CD14-positive monocyte (primary cell): ENCODE measurements at regions not wholly inside any gene's neighbourhood (a gene's known extent, or its start where the extent isn't known, plus 50 kb on each side); places are given as distances from the start of the nearest gene placed in this dataset.

ENCODE experiments used
- DNase-seq, 3 donors: peaks; one replicate each; pipeline ENCODE4 v3.0.0-alpha.2; 2011 to 2022
- H2AFZ ChIP-seq: 2 replicates; pipeline ENCODE4 v1.6.0; 2012; ENCODE audit warnings: mild to moderate bottlenecking, low read depth, low read length, inconsistent platforms; ENCODE audit not compliant: insufficient read depth, poor library complexity, severe bottlenecking
- H3K27ac ChIP-seq, 2 donors: 1 replicate in 1 of 2; 2 replicates in 1 of 2; pipeline ENCODE4 v1.5.1; 2012 to 2013; ENCODE audit warnings: low read length in 2 of 2, control low read depth in 1 of 2, inconsistent platforms in 1 of 2, low read depth in 1 of 2, mild to moderate bottlenecking in 1 of 2
- H3K27me3 ChIP-seq, 2 donors: one replicate each; pipeline versions ENCODE4 v1.6.0 to v1.6.1; 2011 to 2013; ENCODE audit warnings: low read length in 2 of 2; ENCODE audit not compliant: control insufficient read depth in 2 of 2, insufficient read depth in 2 of 2
- H3K36me3 ChIP-seq, 2 donors: replicated peaks in 1 of 2; 1 replicate in 1 of 2; 2 replicates in 1 of 2; pipeline versions ENCODE4 v1.5.1 to v1.6.1; 2012 to 2013; ENCODE audit warnings: low read length in 2 of 2, control low read depth in 1 of 2, inconsistent platforms in 1 of 2, mild to moderate bottlenecking in 1 of 2; ENCODE audit not compliant: insufficient read depth in 2 of 2, control insufficient read depth in 1 of 2
- H3K4me1 ChIP-seq, 2 donors: 1 replicate in 1 of 2; 2 replicates in 1 of 2; pipeline versions ENCODE4 v1.5.1 to v1.6.1; 2012 to 2013; ENCODE audit warnings: low read length in 2 of 2, control low read depth in 1 of 2, inconsistent platforms in 1 of 2, mild to moderate bottlenecking in 1 of 2, moderate library complexity in 1 of 2; ENCODE audit not compliant: insufficient read depth in 2 of 2, control insufficient read depth in 1 of 2
- H3K4me2 ChIP-seq: replicated peaks from 2 replicates; pipeline ENCODE3; 2012; ENCODE audit warnings: low read length, moderate library complexity, mild to moderate bottlenecking; ENCODE audit not compliant: poor library complexity, severe bottlenecking; ENCODE audit errors: extremely low read depth
- H3K4me3 ChIP-seq, 3 experiments: fragments of 200-600 bp in 1 of 3; sonication (generic) in 1 of 3; replicated peaks in 1 of 3; 1 replicate in 2 of 3; 2 replicates in 1 of 3; pipeline ENCODE4 v1.5.1; 2011 to 2013; ENCODE audit warnings: low read length in 3 of 3, mild to moderate bottlenecking in 3 of 3, control low read depth in 2 of 3, low read depth in 2 of 3, inconsistent platforms in 1 of 3, moderate library complexity in 1 of 3
- H3K79me2 ChIP-seq: 2 replicates; pipeline ENCODE4 v1.6.0; 2012; ENCODE audit warnings: mild to moderate bottlenecking, control low read depth, inconsistent platforms, low read length, moderate library complexity; ENCODE audit not compliant: insufficient read depth
- H3K9ac ChIP-seq: 2 replicates; pipeline ENCODE4 v1.6.0; 2017; ENCODE audit warnings: low read length, mild to moderate bottlenecking; ENCODE audit not compliant: insufficient read depth, poor library complexity, severe bottlenecking
- H3K9me3 ChIP-seq, 2 donors: replicated peaks in 1 of 2; 1 replicate in 1 of 2; 2 replicates in 1 of 2; pipeline versions ENCODE4 v1.5.1 to v1.6.1; 2012 to 2013; ENCODE audit warnings: low read length in 2 of 2, control low read depth in 1 of 2; ENCODE audit not compliant: control insufficient read depth in 1 of 2, insufficient read depth in 1 of 2
- H4K20me1 ChIP-seq: 2 replicates; pipeline ENCODE4 v1.6.0; 2012; ENCODE audit warnings: mild to moderate bottlenecking, low read length, control low read depth, moderate library complexity; ENCODE audit not compliant: insufficient read depth
- H3K27ac Mint-ChIP-seq, 7 donors: one replicate each; pipeline ENCODE4 v1.8.0; 2020; ENCODE audit warnings: mild to moderate bottlenecking in 7 of 7, mixed read lengths in 7 of 7, moderate library complexity in 6 of 7, inconsistent platforms in 2 of 7
- H3K27me3 Mint-ChIP-seq, 3 donors: one replicate each; pipeline ENCODE4 v1.8.0; 2021 to 2022; ENCODE audit warnings: low read depth in 3 of 3, mild to moderate bottlenecking in 3 of 3, mixed read lengths in 3 of 3, moderate library complexity in 3 of 3, inconsistent platforms in 1 of 3
- H3K36me3 Mint-ChIP-seq, 2 donors: one replicate each; pipeline ENCODE4 v1.8.0; 2020; ENCODE audit warnings: mixed read lengths in 2 of 2, inconsistent platforms in 1 of 2, mild to moderate bottlenecking in 1 of 2
- H3K4me1 Mint-ChIP-seq: one replicate; pipeline ENCODE4 v1.8.0; 2020; ENCODE audit warnings: mild to moderate bottlenecking, mixed read lengths
- H3K4me3 Mint-ChIP-seq, 2 donors: one replicate each; pipeline ENCODE4 v1.8.0; 2020; ENCODE audit warnings: mild to moderate bottlenecking in 2 of 2, mixed read lengths in 2 of 2, moderate library complexity in 1 of 2
- H3K9me3 Mint-ChIP-seq, 7 donors: one replicate each; pipeline ENCODE4 v1.8.0; 2020 to 2022; ENCODE audit warnings: mixed read lengths in 7 of 7, mild to moderate bottlenecking in 6 of 7, moderate library complexity in 6 of 7, inconsistent platforms in 2 of 7
- CTCF ChIP-seq: fragments of 200-600 bp; IDR thresholded peaks from one replicate; pipeline ENCODE4 v1.8.0; 2022; ENCODE audit warnings: antibody characterized with exemption, mild to moderate bottlenecking
- WGBS: methylation state at CpG from one replicate; pipeline ENCODE4 v1.1.5; 2013; ENCODE audit warnings: missing lambda C conversion rate; ENCODE audit not compliant: insufficient coverage; 5-methylcytosine and 5-hydroxymethylcytosine counted together
- intact Hi-C, 2 donors: fragments of 100-400 bp; cut with micrococcal nuclease; formaldehyde crosslinking; loops; one replicate each; pipeline versions ENCODE4 v1.15.0 to v1.15.1; 2023

- DNase-seq: no peak
- H3K4me2 ChIP-seq: no peak overlapping the region
- H2AFZ ChIP-seq: no peak overlapping the region
- no peak overlapping the region for H3K27ac ChIP-seq
- Mint-ChIP-seq H3K4me1 (peaks cover 6% of the 10 kb centered on the region), H3K27ac (no peak overlapping the region), H3K36me3 (no peaks in the 10 kb centered on the region), H3K9me3 (peaks cover 0 to 10% (median 2%) of the 10 kb centered on the region in 7 donors), H3K27me3 (peaks cover 0 to 2% (median 0%) of the 10 kb centered on the region in 3 donors), H3K4me3 (no peak overlapping the region)
- no peaks in the 10 kb centered on the region for H3K9me3 ChIP-seq
- H4K20me1 ChIP-seq: no peaks in the 10 kb centered on the region
- H3K79me2 ChIP-seq: no peaks in the 10 kb centered on the region
- H3K9ac ChIP-seq: no peak overlapping the region
- intact Hi-C loops: no loop called here
- H3K4me1 ChIP-seq: peaks cover under 1 to 2% of the 10 kb centered on the region in 2 donors
- H3K36me3 ChIP-seq: no peaks in the 10 kb centered on the region
- no peaks in the 10 kb centered on the region for H3K27me3 ChIP-seq
- no peak overlapping the region for H3K4me3 ChIP-seq
- no peak for TF ChIP-seq CTCF
These were observed 333.7 kb downstream of the PCNX1 start for GRCh38 chr14:71240866-71241520.

- no peak for TF ChIP-seq CTCF
- peaks cover 0 to 16% (median 8%) of the 10 kb centered on the region in 7 donors for H3K9me3 Mint-ChIP-seq
- Histone ChIP-seq H3K4me1 (no peaks in the 10 kb centered on the region), H3K9me3 (no peaks in the 10 kb centered on the region), H3K4me2 (no peak overlapping the region), H4K20me1 (no peaks in the 10 kb centered on the region), H2AFZ (peak overlapping the region; percentile 1), H3K27ac (no peak overlapping the region), H3K36me3 (no peaks in the 10 kb centered on the region), H3K4me3 (no peak overlapping the region), H3K27me3 (no peaks in the 10 kb centered on the region), H3K9ac (no peak overlapping the region), H3K79me2 (no peaks in the 10 kb centered on the region)
- DNase-seq: no peak
- peaks cover 0 to 2% (median 2%) of the 10 kb centered on the region in 3 donors for H3K27me3 Mint-ChIP-seq
- peak overlapping the region in 1 of 2 donors; percentile 13 for H3K4me3 Mint-ChIP-seq
- intact Hi-C loops: no loop called here
- H3K4me1 Mint-ChIP-seq: no peaks in the 10 kb centered on the region
- 34% methylated on average over 4 of the region's 4 CpGs for WGBS
- H3K36me3 Mint-ChIP-seq: no peaks in the 10 kb centered on the region
- H3K27ac Mint-ChIP-seq: no peak overlapping the region
These were observed 335.0 kb downstream of the PCNX1 start for GRCh38 chr14:71242237-71242748.
